Sigmoid colon (tissue), 6 donors: ENCODE measurements at regions not wholly inside any gene's neighbourhood (a gene's known extent, or its start where the extent isn't known, plus 50 kb on each side); places are given as distances from the start of the nearest gene placed in this dataset.

Source experiments
- DNase-seq: peaks from one replicate; pipeline ENCODE4 v3.0.0-alpha.2; 2019
- H3K27ac ChIP-seq, 4 donors: fragments of 200-600 bp; sonication (generic); one replicate each; pipeline ENCODE4 v1.5.1; 2016 to 2019; ENCODE audit warnings: mild to moderate bottlenecking in 1 of 4
- H3K27me3 ChIP-seq, 3 donors: fragments of 200-600 bp; sonication (generic); one replicate each; pipeline ENCODE4 v1.5.1; 2019; ENCODE audit warnings: mild to moderate bottlenecking in 1 of 3
- H3K36me3 ChIP-seq, 4 donors: fragments of 200-600 bp; sonication (generic); one replicate each; pipeline ENCODE4 v1.5.1; 2016 to 2019
- H3K4me1 ChIP-seq, 4 donors: fragments of 200-600 bp; sonication (generic); one replicate each; pipeline ENCODE4 v1.5.1; 2017 to 2019
- H3K4me3 ChIP-seq, 4 donors: fragments of 200-600 bp; sonication (generic); one replicate each; pipeline ENCODE4 v1.5.1; 2017 to 2019; ENCODE audit warnings: mild to moderate bottlenecking in 2 of 4, moderate library complexity in 1 of 4
- H3K9me3 ChIP-seq, 4 donors: fragments of 200-600 bp in 3 of 4; sonication (generic) in 3 of 4; one replicate each; pipeline versions ENCODE4 v1.5.1 to v1.6.1; 2013 to 2019
- EP300 ChIP-seq, 4 donors: sonication (generic); formaldehyde crosslinking; IDR thresholded peaks; one replicate each; pipeline ENCODE4 v1.6.1; 2017; ENCODE audit warnings: antibody characterized with exemption in 4 of 4
- POLR2A ChIP-seq, 2 donors: fragments of 450-650 bp; IDR thresholded peaks; one replicate each; pipeline ENCODE4 v1.6.1; 2016; ENCODE audit warnings: antibody characterized with exemption in 2 of 2, mild to moderate bottlenecking in 2 of 2, moderate library complexity in 2 of 2
- POLR2AphosphoS5 ChIP-seq, 4 donors: sonication (generic); formaldehyde crosslinking; IDR thresholded peaks; one replicate each; pipeline ENCODE4 v1.6.1; 2017; ENCODE audit warnings: antibody characterized with exemption in 4 of 4
- WGBS, 2 donors: extraction: QIAGEN DNeasy Blood & Tissue Kit; methylation state at CpG; one replicate each; pipeline ENCODE4 v1.1.7; 2013; 5-methylcytosine and 5-hydroxymethylcytosine counted together
- intact Hi-C: fragments of 100-400 bp; cut with DNase I; formaldehyde crosslinking; loops from one replicate; pipeline ENCODE4 v1.15.1; 2023
- TF ChIP-seq, protein P1 (sequence below), 4 experiments: fragments of 450-650 bp in 3 of 4; fragments of 200-600 bp in 1 of 4; IDR thresholded peaks; one replicate each; pipeline ENCODE4 v1.5.1; 2016 to 2019; ENCODE audit warnings: antibody characterized with exemption in 4 of 4, mild to moderate bottlenecking in 3 of 4, moderate library complexity in 2 of 4
- donor health status: healthy with polysubstance abuse.
- donor health status: healthy.

DNA sequence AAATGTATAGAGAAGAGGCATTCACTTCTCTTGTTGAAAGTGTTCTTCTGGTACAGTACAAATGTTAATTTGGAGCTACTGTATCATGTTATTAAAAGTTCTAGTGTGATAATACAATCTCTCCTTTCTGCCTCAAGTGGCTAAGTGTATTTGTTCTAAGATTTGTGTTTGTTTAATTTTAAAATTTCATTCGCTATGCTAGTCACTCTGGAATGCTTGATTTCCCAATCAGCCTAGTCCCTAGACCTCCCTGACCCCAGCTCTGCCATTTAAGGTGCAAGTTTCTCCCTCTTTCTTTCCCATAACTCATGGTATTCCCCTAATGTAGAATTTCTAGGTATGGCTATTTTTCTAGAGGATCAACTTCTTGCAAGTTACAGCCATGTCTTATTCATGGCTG is 817.4 kb downstream of the STIM2 start:
- intact Hi-C loops = no loop called here

DNA sequence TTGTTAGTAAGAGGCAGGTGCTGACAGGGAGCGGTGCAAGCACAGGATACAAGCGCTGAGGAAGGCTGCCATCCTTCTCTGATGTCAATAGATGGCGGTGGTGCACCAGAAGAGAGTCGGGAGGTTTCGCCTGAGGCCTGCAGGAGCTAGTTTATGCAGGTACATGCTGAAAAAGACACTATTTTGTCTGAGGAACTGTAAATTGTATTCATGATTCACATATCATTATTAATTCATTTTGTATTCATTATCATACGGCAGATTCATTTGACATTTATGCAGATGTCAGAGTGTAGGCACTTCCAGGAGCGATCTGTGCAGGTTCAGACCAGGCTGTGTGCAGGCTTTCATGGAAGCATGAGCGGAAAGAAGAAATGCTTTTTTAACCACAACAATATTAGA is 824.0 kb downstream of the STIM2 start:
- TF ChIP-seq EP300 (IDR thresholded peaks at IDR 0.05) (no peak), POLR2AphosphoS5 (IDR thresholded peaks at IDR 0.05) (no peak)
- TF ChIP-seq, protein P1, sequence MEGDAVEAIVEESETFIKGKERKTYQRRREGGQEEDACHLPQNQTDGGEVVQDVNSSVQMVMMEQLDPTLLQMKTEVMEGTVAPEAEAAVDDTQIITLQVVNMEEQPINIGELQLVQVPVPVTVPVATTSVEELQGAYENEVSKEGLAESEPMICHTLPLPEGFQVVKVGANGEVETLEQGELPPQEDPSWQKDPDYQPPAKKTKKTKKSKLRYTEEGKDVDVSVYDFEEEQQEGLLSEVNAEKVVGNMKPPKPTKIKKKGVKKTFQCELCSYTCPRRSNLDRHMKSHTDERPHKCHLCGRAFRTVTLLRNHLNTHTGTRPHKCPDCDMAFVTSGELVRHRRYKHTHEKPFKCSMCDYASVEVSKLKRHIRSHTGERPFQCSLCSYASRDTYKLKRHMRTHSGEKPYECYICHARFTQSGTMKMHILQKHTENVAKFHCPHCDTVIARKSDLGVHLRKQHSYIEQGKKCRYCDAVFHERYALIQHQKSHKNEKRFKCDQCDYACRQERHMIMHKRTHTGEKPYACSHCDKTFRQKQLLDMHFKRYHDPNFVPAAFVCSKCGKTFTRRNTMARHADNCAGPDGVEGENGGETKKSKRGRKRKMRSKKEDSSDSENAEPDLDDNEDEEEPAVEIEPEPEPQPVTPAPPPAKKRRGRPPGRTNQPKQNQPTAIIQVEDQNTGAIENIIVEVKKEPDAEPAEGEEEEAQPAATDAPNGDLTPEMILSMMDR (IDR thresholded peaks at IDR 0.05) = peak; percentile 16 to 81 (median 52)
- peak; percentile 71 for DNase-seq
- no peak overlapping the region for H3K27ac ChIP-seq
- H3K36me3 ChIP-seq = no peaks in the 10 kb centered on the region
- 34 to 38% methylated on average over 8 of the region's 8 CpGs for WGBS, 2 donors
- no peak overlapping the region for H3K4me3 ChIP-seq
- H3K27me3 ChIP-seq = no peaks in the 10 kb centered on the region
- H3K4me1 ChIP-seq = no peaks in the 10 kb centered on the region
- no peaks in the 10 kb centered on the region for H3K9me3 ChIP-seq
- intact Hi-C loops = no loop called here

More for the DNA sequence above, 817.4 kb downstream of the STIM2 start:
- Histone ChIP-seq H3K4me3 (no peak overlapping the region), H3K9me3 (no peaks in the 10 kb centered on the region), H3K27ac (no peak overlapping the region), H3K27me3 (no peaks in the 10 kb centered on the region), H3K36me3 (no peaks in the 10 kb centered on the region), H3K4me1 (no peaks in the 10 kb centered on the region)
- DNase-seq = no peak
- WGBS, 2 donors = 49 to 90% methylated on average over 1 of the region's 1 CpG
- TF ChIP-seq EP300 (IDR thresholded peaks at IDR 0.05) = no peak
- TF ChIP-seq, protein P1 (IDR thresholded peaks at IDR 0.05) = no peak
- TF ChIP-seq POLR2AphosphoS5 (IDR thresholded peaks at IDR 0.05) = no peak
- no peak for TF ChIP-seq POLR2A (IDR thresholded peaks at IDR 0.05)

DNA sequence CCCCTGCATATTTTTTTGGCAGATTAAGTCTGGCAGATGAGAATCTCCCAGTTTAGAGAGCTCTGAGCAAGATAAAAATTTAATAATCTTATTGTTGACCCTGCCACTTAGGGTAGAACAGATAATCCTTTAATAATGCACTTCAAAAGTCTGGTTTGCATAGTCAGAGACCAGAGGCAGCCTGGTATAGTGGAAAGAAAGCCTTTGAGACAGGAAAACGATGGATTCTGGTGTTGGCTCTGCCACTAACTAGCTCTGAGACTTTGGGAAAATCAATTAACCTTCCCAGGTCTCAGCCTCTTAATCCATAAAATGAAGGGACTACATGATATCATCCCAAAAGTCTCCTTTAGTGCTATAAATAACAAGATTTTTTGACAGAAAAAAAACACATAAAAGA is 824.5 kb downstream of the STIM2 start:
- H3K27me3 ChIP-seq = no peaks in the 10 kb centered on the region
- H3K4me1 ChIP-seq = no peaks in the 10 kb centered on the region
- no peak overlapping the region for H3K4me3 ChIP-seq
- no peaks in the 10 kb centered on the region for H3K9me3 ChIP-seq
- H3K36me3 ChIP-seq = no peaks in the 10 kb centered on the region
- TF ChIP-seq POLR2A (IDR thresholded peaks at IDR 0.05) (no peak), POLR2AphosphoS5 (IDR thresholded peaks at IDR 0.05) (no peak), EP300 (IDR thresholded peaks at IDR 0.05) (no peak)
- TF ChIP-seq, protein P1 (IDR thresholded peaks at IDR 0.05) = no peak
- no peak for DNase-seq
- H3K27ac ChIP-seq = no peak overlapping the region
- WGBS, 2 donors = 45 to 74% methylated on average over 1 of the region's 1 CpG
- intact Hi-C loops = no loop called here

DNA sequence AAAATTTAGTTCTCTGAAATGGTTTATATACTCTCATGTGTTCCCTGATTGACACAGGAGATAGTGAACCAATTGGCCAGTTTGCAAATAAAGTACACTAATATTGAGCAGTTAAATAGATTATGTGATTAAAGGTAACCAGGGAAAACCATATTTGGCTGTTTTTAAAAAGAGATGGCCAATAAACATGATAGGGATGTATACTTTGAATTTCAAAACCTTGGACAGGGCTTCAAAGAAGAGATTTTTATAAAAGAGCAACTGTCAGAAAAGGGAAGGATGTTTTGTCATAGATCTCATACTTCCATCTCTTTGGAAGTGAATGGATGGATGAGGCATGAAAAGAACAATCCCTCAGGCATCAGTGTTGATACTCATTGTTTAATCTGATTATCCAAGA is 825.3 kb downstream of the STIM2 start:
- DNase-seq = no peak
- TF ChIP-seq, protein P1 (IDR thresholded peaks at IDR 0.05) = no peak
- TF ChIP-seq POLR2A (IDR thresholded peaks at IDR 0.05) (no peak), EP300 (IDR thresholded peaks at IDR 0.05) (no peak), POLR2AphosphoS5 (IDR thresholded peaks at IDR 0.05) (no peak)
- intact Hi-C loops = no loop called here
- Histone ChIP-seq H3K36me3 (no peaks in the 10 kb centered on the region), H3K27me3 (no peaks in the 10 kb centered on the region), H3K4me3 (no peak overlapping the region), H3K27ac (no peak overlapping the region), H3K9me3 (no peaks in the 10 kb centered on the region), H3K4me1 (no peaks in the 10 kb centered on the region)

DNA sequence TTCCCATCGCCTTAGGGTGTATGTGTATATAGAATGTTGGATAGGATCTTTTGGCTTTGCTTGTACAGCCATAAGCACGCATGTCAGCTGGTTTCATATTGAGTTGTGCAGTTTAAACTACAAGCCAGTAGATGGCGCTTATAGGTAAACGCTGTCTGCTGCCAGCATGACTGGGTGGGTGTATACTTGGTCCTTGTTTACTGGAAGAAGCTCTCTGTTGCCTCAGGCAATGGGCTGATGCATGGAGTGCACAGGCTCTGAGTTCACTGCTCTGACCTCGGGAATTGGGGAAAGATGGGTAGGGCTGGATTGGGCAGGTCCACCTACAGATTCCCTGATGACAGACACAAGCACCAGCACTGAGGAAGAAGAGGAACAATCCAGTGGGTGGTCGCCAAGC is 831.5 kb downstream of the STIM2 start:
- WGBS, 2 donors = 29 to 34% methylated on average over 6 of the region's 6 CpGs
- Histone ChIP-seq H3K4me1 (peaks cover 0 to 5% (median 0%) of the 10 kb centered on the region in 4 donors), H3K27ac (no peak overlapping the region), H3K4me3 (no peak overlapping the region), H3K36me3 (no peaks in the 10 kb centered on the region), H3K27me3 (no peaks in the 10 kb centered on the region), H3K9me3 (no peaks in the 10 kb centered on the region)
- TF ChIP-seq POLR2AphosphoS5 (IDR thresholded peaks at IDR 0.05) (no peak), POLR2A (IDR thresholded peaks at IDR 0.05) (no peak), EP300 (IDR thresholded peaks at IDR 0.05) (no peak)
- TF ChIP-seq, protein P1 (IDR thresholded peaks at IDR 0.05) = no peak
- intact Hi-C loops = no loop called here
- DNase-seq = no peak
